Endothelial cell of hepatic sinusoid (primary cell): ENCODE measurements at regions not wholly inside any gene's neighbourhood (a gene's known extent, or its start where the extent isn't known, plus 50 kb on each side); places are given as distances from the start of the nearest gene placed in this dataset.

Experiments used
- in situ Hi-C: cut with HindIII; loops from 2 replicates; pipeline ENCODE4 v1.10.0; 2017; ENCODE audit warnings: low sequenced_read_pairs

DNA sequence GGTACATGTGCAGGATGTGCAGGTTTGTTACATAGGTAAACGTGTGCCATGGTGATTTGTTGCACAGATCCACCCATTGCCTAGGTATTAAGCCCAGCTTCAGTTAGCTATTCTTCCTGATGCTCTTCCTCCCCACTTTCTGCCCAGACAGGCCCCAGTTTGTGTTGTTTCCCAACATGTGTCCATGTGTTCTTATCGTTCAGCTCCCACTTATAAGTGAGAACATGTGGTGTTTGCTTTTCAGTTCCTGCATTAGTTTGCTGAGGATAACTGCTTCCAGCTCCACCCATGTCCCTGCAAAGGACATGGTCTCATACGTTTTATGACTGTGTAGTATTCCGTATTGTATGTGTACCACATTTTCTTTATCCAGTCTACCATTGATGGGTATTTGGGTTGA, 251.7 kb upstream of the NOVA1 start:
- in situ Hi-C loops, result no loop called here

DNA sequence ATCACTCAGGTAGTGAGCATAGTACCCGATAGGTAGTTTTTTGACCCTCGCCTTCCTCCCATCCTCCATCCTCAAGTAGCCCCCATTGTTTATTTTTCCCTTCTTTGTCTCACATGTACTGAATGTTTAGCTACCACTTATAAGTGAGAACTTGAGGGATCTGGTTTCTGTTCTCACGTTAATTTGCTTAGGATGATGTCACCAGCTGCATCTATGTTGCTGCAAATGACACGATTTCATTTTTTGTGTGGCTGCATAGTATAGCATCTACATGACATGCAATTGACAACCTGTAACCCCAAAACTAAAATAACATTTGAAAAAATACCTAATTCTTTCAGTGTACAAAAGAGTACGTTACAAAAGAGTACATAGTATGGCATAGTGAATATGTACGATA, 254.0 kb upstream of the NOVA1 start:
- in situ Hi-C loops, result no loop called here

DNA sequence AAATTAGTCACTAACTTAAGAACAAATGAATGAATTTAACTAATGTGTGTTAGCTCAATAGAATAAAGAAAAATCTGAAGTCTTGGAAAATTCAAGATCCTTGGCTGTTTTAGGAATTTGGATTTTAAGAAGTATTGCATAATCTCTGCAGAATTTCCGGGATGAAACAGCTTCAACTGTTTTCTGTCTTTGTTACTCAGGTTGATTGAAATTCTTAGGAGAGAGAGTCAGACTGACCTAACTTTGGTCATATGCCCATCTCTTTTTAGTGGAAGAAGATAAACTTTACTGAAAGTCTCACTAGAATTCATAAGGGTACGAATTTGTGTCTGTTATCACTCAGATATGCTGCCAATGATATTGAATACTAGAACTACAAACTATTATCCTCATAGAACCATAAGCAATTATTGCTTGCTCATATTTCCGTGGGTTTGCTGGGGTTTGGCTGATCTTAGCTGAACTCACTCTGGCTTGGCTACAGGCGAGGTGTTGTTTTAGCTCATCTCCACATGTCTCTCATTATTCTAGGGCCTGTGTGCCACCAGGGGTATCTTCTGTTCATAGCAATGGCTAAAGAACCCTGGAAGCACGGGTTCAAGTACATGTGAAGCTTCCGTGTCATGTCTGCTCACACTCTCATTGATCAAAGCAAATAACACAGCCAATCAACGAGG, 257.4 kb upstream of the NOVA1 start:
- in situ Hi-C loops, result no loop called here

DNA sequence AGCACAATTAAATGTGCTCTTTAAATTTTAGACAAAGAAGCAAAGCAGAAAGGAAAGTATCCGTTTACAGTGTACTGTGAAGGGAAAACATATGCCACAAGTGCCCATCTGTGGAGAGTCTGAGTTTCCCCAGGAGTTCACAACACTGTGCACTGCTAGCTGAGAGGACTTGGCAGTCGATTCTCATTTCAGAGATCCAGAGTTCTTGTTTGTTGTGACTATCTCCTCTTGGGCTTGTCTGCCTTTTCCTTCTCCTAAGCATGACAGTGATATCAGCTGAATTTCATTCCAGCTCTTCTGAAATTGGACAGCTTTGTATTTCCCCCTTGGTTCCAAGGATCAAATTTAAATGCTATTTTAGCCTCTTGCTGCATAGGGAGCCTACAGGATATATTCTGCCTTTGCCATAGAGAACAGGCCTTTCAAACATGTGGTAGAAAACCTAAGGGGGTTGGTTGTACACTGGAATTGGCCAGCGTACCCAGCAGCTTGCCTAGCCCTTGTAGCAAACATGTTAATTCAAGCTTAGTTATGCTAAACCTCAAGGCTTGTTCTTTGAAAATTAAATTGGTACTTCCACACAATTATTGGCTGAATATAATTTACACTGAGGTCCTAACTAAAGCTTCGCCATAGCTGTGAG, 259.2 kb upstream of the NOVA1 start:
- in situ Hi-C loops, result no loop called here

DNA sequence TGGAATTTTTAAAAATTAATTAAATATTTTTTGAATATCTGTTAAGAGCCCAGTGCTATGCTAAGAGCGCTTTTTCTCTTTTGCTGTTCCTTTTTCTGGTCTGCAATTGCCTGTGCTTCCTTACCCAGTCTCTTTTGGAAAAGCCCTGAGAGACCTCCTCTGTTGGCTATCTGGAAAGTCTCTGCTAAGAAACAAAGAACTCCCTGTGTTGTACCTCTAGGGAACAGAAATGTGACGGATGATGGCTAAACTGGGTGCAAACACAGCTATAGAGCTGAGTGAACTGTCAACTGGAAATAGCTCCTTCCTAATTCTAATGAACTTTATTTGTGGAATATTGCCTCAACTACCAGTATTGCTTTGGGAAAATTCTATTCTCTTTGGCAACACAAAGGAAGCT, 261.6 kb upstream of the NOVA1 start:
- in situ Hi-C loops, result no loop called here

DNA sequence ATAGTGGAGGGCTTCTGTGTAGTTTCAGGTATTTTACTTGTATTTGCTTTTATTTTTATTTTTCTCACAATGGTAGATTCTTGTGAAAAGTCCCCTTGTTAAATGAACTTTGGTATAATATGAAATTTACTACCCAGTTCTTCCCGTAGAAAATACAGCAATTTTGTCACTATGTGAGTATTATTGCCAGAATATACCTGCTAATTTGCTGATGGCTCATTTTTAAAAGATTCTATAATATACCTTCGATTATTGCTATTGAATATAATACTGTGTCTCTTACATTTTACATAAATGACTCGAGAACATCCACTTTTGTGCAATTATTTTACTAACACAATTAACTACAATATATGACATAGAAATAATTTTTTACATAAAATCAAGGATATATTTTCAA, 262.3 kb upstream of the NOVA1 start:
- in situ Hi-C loops, result loop anchor here (5.0 kb wide), 1 partner anchor 33 kb away; no protein-coding TSS in a partner anchor

DNA sequence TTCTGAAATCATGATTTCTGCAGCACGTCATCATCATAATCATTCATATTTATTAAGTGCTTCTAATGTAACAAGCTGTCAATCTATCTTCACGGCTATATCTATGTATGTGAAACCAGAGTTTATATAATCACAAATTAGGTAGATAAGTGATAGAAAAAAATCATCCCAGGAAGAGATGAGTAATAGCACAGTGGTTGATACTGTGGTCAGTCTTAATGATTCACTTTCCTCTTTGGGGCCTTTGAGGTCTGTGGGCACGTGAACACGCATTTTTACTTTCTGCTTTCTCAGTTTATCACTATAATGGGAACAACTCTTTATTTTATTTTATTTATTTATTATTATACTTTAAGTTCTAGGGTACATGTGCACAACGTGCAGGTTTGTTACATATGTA, 265.9 kb upstream of the NOVA1 start:
- in situ Hi-C loops, result loop anchor here (5.0 kb wide), 1 partner anchor 36 kb away; no protein-coding TSS in a partner anchor

DNA sequence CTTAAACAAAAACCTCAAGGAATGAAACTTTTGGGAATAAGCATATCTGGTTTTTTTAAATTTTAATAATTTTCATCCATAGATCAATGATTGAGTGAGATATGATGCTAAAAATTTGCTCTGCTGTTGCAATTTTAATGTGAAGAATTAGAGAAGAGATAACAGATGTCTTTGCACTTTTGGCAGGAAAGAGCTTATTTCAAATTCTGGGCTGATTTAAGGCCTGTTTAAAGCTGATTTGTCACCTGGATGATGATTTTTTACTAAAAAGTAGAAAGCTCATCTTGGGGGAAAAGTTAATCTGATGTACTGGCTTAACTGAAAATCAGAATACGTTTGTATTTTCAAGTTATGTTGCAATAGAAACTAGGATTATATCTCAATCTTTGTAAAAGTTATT, 268.9 kb upstream of the NOVA1 start:
- in situ Hi-C loops, result no loop called here

DNA sequence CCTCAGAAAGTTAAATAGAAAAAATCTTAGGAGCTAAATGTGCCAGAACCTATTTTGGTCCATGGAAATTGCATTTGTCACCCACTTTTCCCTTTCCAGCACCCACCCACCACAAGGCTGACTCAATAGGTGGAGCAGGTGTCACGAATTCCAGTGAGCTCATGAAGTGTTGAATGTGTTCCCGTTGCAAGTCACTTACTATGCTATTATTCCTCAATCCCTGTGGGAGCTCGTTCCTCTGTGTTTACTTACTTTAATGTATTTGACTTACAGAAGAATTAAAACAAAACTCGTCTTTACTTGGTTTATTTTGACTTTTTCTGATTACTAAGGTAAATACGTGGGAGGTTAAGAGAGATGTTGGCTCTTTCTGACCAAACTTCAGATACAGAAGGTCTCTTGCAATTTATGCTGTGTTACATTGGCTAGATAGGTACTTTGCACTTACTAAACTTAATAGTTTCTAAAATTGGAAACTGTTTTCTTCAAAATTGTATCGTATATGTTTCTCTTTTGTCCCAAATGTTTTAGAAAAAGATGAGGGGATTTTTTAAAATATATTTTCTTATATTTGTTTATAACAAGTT, 269.4 kb upstream of the NOVA1 start:
- in situ Hi-C loops, result no loop called here

DNA sequence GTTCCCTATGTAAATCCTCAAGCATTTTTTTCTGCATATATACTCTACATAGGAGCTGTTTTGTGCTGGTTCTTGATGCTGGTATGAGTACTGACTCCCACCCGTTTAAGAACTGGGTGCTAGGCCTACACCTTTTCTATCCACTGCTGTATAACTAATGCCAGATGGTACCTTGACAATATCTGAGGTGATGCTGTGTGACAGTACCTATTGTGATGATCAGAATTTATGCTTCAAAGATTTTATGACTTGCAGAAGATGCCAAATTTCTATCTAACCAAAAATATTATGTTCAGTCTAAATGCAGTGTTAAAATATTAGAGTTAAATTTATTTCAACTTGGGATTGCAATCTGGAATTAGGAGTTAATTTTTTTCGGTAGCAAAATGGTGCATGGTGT, 272.3 kb upstream of the NOVA1 start:
- in situ Hi-C loops, result loop anchor here (5.0 kb wide), 1 partner anchor 97 kb away; no protein-coding TSS in a partner anchor

DNA sequence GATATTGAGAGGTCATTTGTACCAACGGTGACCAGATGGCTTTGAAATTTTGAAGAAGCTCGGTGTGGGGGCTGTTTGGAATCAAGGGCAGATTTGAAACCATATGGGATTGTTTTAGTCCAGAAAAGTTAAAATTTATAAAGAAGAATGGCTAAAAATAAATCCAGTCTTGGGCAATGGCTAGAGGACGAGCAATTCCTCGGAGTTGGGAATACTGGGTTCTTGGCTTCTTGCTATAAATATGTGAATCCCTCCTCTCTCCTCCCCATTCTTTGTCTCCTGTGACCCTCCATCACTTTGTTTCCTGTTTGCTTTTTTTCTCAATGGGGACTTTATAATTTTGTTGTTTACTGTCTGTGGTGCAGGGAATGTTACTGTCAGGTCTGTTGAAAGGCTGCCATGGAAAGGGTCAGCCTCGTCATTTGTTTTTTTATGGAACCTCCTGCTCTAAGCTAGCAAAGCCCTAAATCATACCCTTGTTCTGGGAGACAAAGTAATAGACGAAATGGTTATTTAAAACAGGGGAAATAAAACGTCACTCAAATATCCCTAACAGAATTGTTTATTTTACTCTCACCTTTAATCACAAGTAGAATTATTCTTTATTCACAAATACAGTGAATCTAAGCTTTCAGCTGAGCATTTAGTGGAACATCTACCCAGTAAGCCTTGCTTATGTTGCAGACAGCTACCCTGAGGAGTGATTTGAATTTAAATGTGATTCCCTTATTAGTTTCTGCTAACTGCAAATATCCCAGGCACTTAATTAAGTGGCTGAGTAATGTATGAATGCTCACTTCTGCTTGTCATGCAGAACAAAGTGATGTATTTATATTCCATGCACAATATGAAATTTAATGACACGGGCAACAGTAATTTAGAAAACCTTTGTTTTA, 273.1 kb upstream of the NOVA1 start:
- in situ Hi-C loops, result loop anchor here (5.0 kb wide), 1 partner anchor 96 kb away; no protein-coding TSS in a partner anchor

DNA sequence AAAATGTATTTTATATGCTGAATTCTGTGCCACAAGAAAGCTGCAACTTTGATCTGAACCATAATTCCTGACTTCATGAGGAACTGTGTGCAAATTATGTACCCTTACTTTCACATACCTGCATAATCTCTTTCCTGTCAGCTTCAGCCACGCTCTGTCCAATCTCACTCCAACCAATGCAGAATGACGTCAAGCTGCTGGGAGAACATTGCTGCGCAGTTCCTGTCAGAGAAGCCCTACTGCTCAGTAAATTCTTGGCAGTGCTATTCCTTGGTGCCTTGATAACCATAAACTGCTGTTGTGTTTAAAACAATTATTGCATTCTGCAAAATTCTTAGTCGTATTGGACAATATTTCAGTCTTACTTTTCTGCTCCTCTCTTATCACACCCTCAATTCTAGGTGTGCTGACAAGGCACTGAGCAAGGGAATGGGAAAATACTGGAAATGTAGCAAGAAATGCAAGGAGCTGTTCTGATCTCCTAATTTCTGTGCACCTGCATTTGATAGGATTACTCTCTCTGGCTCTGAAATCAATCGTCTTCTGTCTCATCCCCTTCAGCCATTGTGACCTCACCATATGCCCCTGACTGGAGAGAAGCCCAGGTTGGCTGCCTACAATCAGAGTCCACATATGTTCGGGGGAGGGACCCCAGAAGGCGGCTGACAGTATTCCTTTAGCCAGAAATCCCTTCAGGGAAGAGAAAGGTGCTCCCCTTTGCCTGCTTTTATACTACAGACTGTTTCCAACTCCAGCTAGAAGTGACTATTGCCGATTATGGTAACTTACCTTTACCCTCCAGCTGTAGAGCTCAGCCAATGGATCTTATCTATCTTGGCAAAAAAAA, 274.9 kb upstream of the NOVA1 start:
- in situ Hi-C loops, result loop anchor here (5.0 kb wide), 1 partner anchor 95 kb away; no protein-coding TSS in a partner anchor

DNA sequence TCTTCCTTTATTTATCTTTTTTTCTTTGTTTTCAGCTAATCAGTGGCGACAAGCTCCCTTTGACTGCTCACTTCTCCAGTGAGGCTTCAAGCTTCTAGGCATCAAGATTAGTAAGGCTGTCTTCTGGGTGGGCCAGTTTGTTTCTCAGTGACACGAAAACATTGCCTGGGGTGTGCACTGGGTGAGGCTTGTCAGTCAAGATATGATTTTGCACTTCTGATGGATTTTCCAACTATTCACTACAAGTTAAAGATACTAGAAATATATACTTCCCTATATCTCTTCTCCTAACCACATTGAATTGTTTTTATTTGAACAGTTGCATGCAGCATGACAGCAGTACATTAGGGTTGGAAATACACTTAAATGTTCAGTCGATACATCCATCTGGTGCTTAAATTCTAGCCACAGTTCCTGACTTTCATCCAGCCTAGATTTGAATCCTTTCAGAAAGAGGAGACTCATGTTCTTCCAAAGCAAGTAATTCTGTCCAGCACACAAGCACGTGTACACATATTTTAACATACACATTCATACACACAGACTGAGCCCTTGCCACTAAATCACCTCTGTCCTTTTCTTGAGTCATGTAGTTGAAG, 275.6 kb upstream of the NOVA1 start:
- in situ Hi-C loops, result loop anchor here (5.0 kb wide), 1 partner anchor 94 kb away; no protein-coding TSS in a partner anchor

DNA sequence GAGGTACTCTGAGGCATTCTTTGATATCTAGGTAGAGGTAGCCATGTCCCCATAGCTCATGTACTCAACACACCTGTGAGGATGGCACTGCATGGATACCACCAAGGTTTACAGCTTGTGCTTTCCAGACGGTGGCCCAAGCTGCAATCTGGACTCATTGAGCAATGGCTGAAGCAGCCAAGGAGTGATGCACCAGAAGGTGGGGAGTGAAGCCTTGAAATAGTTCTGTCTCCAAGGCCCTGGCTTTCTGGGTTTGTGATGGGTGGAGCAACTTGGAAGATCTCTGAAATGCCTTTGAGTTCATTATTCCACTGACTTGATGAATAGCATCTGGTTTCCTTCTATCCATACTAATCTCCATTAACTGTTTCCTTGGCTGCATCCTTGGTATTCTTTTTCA, 290.0 kb upstream of the NOVA1 start:
- in situ Hi-C loops, result no loop called here

DNA sequence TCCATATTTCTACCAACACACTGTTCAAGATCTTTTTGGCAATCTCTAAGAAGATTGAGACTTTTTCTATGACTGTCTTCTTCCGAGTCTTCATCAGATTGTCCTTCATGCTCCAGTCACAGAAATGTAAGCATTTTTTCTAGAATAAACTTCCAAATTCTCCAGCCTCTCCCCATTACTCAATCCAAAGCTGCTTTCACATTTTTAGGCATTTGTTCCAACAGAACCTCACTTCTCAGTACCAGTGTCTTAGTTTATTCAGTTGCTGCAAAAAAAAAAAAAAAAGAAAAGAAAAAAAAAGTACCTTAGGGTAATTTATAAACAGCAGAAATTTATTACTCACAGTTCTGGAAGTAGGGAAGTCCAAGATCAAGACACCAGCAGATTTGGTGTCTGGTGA, 290.8 kb upstream of the NOVA1 start:
- in situ Hi-C loops, result no loop called here

DNA sequence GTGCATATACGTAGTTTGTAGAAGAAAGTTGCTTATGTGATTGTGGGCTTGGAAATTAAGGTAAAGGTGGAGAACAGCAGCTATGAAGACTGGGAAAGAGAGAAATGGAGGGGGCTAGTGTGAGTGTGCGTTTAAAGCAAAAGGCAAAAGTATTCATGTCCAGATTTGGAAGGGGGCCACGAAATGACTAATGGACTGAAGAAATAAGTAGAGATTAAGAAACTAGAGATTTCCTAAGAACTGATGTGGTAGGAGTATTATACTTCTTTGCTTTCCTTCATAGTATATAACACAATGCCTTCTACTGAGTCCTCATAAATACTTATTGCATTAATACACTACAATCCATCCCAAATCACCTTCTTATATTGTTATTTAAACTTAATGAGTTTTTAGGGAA, 298.6 kb upstream of the NOVA1 start:
- in situ Hi-C loops, result no loop called here

DNA sequence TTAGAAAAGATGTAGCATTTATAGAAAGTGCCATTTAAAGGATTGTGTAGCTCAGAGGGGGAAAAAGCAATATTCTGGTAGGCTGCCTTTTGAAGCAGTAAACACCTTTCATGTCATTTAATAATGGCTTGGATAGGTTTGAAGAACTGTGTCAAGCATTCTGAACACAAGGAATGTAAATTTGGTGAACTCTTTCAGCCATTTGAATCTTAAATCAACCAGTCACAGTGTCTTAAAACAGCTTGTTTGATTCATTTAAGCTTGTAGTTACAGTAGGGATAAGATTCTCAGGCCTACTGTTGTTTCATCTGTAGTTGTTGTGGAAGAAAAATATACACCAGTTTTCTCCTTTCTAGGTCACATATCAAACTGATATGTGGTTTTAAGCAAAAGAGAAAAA, 299.4 kb upstream of the NOVA1 start:
- in situ Hi-C loops, result no loop called here

DNA sequence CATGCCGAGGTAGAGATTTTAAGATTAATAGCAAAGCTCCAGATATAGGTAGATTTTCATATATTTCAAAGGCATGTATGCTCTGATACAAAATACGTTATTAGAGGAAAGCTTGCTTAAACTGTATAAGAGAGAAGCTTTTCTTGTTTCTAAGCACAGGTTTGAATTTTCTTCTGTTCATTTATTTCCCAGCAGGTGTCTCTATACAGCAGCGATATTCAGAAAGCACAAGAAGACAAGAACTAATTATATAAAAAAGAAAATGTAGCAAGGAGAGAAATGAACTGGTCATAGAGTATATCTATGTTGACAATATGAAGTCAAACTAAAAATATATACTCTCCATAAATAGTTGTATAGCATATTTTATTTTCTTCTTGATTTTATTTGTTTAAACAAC, 307.4 kb upstream of the NOVA1 start:
- in situ Hi-C loops, result no loop called here

DNA sequence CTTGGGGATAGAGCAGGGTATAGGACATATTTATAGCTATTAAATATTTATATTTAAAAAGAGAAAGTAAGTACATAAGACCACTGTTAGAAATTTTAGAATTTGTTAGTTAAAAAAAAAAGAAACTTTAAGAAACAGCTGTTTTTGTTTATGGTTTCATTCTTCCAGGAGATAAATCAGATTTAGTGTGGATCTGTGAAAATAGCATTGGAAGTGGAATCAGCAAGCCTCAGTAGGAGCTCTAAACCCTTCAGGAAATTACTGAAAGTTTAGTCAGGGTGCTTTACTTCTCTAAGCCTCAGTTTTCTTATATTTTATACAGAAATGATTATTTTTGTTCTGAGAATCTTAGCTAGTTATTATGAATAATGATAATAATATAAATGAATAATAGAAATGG, 316.0 kb upstream of the NOVA1 start:
- in situ Hi-C loops, result loop anchor here (5.0 kb wide), 1 partner anchor 54 kb away; no protein-coding TSS in a partner anchor

DNA sequence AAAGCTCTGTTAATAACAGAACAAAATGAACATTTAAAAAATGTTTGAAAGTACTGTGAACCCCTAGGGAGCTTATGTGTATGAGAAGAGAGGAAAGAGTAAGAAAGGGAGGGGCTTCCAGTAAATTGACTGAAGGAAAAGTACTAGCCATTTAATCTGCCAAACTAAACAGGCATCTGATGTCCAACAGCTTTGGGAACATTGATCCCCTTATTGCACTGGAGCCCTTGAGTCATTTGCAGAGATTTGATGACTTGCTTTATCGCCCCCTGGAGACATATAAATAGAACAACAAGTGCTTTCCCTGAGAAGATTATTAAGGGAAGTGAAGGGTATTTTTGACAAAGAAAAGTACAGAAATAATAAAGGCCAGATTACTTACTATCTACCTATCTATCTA, 319.3 kb upstream of the NOVA1 start:
- in situ Hi-C loops, result no loop called here
